WERI-Rb-1 (cell line): ENCODE measurements at regions not wholly inside any gene's neighbourhood (a gene's known extent, or its start where the extent isn't known, plus 50 kb on each side); places are given as distances from the start of the nearest gene placed in this dataset.

Experiments
- DNase-seq: peaks from one replicate; pipeline ENCODE4 v3.0.0-alpha.2; 2020
- H3K27ac ChIP-seq: fragments of 250-450 bp; sonication (Bioruptor Pico); 2 replicates; pipeline ENCODE4 v1.5.1; 2020; ENCODE audit warnings: mild to moderate bottlenecking, moderate library complexity
- H3K27me3 ChIP-seq: fragments of 250-450 bp; sonication (Bioruptor Pico); 2 replicates; pipeline ENCODE4 v1.5.1; 2021; ENCODE audit warnings: mild to moderate bottlenecking, low read depth, moderate library complexity; ENCODE audit not compliant: insufficient read depth, severe bottlenecking
- H3K36me3 ChIP-seq: fragments of 250-450 bp; sonication (Bioruptor Pico); 2 replicates; pipeline ENCODE4 v1.5.1; 2020; ENCODE audit warnings: mild to moderate bottlenecking, moderate library complexity
- H3K4me3 ChIP-seq: 2 replicates; pipeline ENCODE4 v1.5.1; 2011; ENCODE audit warnings: low read depth, mild to moderate bottlenecking, control low read depth, low read length
- H3K9me3 ChIP-seq: fragments of 250-450 bp; sonication (Bioruptor Pico); 2 replicates; pipeline ENCODE4 v1.5.1; 2021; ENCODE audit warnings: mild to moderate bottlenecking, moderate library complexity; ENCODE audit not compliant: severe bottlenecking
- TF ChIP-seq, protein P1 (sequence below): IDR thresholded peaks from 2 replicates; pipeline ENCODE4 v1.5.1; 2011; ENCODE audit warnings: low read depth, mild to moderate bottlenecking, control low read depth, inconsistent platforms, low read length

DNA sequence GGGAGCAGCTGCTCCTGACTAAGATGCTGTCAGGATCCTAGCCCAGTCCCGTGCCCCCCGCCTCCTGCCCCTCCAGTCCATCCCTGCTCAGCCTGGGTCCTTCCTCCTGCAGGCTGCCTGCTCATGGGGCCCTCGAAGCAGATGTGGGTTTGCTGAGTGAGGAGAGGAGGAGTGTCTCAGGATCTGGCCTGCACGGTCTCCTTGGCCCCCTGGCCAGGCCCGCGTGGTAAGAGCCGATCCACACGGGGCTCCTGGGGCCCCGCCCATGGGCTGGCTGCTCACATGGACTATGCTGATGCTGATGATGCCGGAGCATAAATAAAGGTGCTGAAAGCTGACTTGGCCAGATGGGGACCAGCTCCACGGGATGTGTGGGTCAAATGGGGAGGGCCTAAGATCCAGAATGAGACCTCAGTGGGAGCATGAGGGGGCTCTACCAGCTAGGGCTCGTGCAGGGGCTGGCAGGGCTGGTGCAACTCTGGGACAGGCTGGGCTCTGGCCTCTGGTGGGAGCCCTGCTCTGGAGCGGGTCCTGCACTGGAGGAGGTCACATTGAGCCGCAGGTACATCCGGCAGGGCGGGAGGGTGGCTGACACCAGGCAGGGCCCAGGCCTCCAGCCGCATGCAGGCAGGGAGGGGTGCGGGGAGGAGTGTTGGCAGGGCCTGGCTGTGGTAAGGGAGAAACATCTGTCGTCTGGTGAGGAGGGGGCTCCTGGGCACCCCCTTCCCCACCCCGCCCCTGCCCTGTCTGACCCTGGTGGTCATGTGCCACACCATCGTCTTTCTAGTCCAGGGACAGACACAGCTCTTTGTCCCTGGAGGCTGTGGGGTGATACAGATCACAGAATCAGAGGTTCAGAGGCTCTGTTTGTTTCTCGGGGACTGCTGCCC, 275.3 kb upstream of the HDAC4 start:
- no peak overlapping the region for H3K27ac ChIP-seq
- no peaks in the 10 kb centered on the region for H3K36me3 ChIP-seq
- no peak overlapping the region for H3K4me3 ChIP-seq
- TF ChIP-seq, protein P1, sequence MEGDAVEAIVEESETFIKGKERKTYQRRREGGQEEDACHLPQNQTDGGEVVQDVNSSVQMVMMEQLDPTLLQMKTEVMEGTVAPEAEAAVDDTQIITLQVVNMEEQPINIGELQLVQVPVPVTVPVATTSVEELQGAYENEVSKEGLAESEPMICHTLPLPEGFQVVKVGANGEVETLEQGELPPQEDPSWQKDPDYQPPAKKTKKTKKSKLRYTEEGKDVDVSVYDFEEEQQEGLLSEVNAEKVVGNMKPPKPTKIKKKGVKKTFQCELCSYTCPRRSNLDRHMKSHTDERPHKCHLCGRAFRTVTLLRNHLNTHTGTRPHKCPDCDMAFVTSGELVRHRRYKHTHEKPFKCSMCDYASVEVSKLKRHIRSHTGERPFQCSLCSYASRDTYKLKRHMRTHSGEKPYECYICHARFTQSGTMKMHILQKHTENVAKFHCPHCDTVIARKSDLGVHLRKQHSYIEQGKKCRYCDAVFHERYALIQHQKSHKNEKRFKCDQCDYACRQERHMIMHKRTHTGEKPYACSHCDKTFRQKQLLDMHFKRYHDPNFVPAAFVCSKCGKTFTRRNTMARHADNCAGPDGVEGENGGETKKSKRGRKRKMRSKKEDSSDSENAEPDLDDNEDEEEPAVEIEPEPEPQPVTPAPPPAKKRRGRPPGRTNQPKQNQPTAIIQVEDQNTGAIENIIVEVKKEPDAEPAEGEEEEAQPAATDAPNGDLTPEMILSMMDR = no peak
- DNase-seq = no peak
- H3K27me3 ChIP-seq = peaks cover 96% of the 10 kb centered on the region
- H3K9me3 ChIP-seq = no peaks in the 10 kb centered on the region

DNA sequence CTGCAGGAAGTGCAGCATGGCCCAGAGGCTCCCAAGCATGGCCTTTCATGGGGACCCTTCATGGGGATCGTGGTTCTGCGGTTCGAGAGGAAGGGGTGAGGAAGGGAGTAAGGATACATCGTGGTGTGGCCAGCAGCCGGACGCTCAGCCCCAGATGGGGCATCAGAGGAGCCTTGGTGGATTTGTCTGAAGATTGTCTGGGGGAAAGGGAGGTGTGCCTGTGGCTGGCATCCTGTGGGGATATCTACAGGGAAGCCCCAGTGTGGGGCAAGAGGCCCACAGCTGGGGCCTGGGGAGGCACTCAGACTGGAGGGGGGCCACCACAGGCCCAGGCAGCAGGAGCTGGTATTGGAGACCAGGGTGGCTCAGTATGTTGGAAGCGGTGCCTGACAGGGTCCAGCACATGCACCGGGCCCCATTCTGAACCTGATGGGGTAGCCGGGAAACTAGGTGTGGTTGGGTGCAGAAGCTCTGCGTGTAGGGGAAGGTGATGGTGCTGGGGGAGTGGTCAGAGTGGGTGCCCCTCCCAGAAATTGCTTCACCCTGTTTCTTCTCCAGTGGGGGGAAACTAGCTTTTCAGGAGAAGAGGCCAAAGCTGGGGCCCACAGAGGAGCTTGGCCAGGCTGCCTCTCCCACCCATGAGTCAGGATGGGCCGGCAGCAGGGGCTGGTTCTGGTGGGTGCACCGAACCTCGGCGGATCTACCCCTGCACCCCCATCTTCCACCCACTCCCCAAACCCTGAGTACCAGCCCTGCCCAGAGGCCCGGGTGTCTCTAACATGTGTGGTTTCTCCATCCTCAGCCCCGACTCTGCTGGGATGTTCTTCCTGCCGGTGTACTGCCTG, 274.4 kb upstream of the HDAC4 start:
- no peak overlapping the region for H3K4me3 ChIP-seq
- H3K27ac ChIP-seq = no peak overlapping the region
- DNase-seq = no peak
- H3K27me3 ChIP-seq = peaks cover 99% of the 10 kb centered on the region
- H3K36me3 ChIP-seq = no peaks in the 10 kb centered on the region
- H3K9me3 ChIP-seq = no peaks in the 10 kb centered on the region
- TF ChIP-seq, protein P1 = no peak

DNA sequence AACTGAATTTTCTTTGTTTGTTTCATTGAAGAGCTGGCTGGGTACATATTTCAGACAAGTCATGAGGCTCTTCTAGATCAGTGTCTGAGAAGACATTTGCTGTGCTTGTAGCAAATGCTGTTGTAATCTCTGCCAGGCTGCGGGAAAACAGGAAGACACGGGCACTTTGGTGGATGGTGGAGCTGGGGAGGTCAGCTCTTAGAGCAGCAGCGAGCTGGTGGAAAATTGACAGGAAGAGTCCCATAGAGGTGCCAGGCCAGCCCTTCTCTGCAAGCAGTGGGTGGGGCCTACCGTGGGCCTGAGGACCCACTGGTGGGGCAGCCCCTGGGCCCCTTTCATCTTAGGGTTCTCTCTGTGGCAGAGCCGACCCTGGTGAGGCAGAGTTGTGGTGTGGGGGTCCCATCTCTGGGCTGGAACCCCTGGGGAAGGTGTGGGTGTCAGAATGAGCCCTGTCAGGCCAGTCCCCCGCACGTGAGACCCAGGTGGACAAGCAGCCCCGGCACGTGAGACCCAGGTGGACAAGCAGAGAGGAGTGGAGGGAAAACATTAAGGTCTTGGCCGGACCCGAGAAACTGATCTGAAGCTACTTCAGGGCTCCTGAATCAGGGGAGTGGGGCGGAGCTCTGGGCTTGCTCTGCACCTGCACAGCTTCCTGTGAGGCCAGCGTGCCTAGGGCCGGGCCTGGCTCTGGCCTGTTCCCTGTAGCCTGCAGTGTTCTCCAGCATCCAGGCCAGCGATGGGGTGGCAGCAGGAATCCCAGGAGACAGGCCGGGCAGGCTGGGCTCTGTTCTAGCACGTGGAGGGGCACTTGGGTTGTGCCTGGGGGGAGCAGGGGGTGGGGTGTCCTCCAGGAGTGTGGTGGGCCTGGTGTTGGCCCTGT, 273.5 kb upstream of the HDAC4 start:
- no peak for DNase-seq
- H3K36me3 ChIP-seq = no peaks in the 10 kb centered on the region
- H3K9me3 ChIP-seq = no peaks in the 10 kb centered on the region
- H3K4me3 ChIP-seq = no peak overlapping the region
- no peak overlapping the region for H3K27ac ChIP-seq
- TF ChIP-seq, protein P1 = no peak
- peaks cover 99% of the 10 kb centered on the region for H3K27me3 ChIP-seq

DNA sequence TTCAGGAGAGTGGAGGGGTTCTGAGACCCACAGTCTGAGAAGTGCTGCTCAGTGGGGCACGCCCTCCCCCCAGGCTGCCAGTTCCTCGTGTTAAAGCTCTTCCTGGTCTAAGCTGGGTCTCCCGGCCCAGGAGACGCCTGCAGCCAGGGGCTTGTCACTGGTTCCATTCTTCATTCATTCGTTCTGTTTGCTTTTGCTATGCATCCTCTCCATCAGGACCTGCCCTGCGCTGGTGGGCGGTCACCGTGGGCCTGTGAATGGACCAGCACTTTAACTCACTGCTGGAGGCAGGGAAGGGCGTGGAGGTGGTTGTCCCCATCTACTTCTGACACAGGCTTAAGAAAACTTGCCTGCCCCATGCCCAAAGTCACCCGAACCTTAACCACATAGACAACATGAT, 272.8 kb upstream of the HDAC4 start:
- H3K4me3 ChIP-seq = no peak overlapping the region
- no peak overlapping the region for H3K27ac ChIP-seq
- TF ChIP-seq, protein P1 = no peak
- H3K9me3 ChIP-seq = no peaks in the 10 kb centered on the region
- H3K36me3 ChIP-seq = no peaks in the 10 kb centered on the region
- H3K27me3 ChIP-seq = peaks cover 99% of the 10 kb centered on the region
- DNase-seq = no peak
